RPMI7951 (cell line): ENCODE measurements at regions not wholly inside any gene's neighbourhood (a gene's known extent, or its start where the extent isn't known, plus 50 kb on each side); places are given as distances from the start of the nearest gene placed in this dataset.
"Not testable (repeated sequence)": the region's sequence is repeated elsewhere in the genome, so short reads cannot be mapped to it uniquely, and the experiment has no call there.

ENCODE experiments used
- DNase-seq: peaks from one replicate; pipeline ENCODE4 v3.0.0-alpha.2; 2012; ENCODE audit warnings: low read depth

DNA sequence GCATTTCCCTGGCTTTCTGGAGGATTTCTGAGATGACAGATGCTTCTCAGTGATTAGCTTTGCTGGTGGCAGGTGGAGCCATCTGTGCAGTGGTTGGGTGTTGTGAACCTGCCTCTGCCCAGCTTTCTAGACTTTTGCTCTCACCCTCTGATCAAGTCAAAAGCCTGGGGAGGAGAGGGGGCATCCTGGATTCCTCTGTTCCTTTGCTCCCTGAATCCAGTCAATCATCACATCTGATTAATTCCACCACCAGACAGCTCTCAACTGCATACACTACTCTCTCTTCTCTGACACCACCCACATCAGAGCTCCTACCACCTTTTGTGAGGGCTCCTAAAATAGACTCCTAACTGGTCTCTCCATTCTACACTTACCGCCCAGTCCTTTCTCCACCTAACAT is 283.5 kb downstream of the WDR11 start:
- no peak for DNase-seq

DNA sequence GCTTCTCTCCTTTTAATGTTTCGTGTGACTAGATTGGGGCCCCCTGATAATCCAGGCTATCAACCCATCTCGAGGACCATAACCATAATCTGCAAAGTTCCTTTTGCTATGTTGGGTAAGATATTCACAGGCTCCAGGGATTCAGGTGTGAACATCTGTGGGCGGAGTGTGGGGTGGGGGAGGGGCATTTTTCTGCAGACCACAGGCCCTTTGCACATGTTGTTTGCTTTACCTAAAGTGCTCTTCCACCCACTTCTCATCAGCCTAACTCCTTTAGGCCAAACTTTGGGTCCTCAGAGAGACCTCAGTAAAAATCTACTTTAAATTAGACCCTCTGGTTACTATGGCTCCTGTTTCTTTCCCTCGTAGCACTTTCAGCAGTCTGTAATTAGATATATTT is 284.4 kb downstream of the WDR11 start:
- DNase-seq: no peak

DNA sequence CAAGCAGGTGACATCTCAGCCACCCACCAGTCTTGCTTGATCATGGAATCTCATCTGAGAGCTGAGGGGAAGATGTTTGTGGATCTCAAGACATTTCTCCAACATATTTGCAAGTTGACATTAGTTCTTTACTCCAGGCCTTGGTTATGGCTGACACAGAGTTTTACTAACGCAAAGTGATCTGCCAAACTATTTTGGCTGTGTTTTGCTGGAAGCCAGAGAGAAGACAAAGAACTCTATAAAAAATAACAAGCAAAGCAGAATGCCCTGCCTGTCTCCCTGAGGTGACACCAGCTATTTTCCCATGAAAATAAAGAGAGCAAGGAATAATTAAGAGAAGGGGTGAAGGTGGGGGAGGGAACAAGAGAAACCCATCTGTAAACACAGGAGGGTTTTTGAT is 286.4 kb downstream of the WDR11 start:
- DNase-seq: no peak

DNA sequence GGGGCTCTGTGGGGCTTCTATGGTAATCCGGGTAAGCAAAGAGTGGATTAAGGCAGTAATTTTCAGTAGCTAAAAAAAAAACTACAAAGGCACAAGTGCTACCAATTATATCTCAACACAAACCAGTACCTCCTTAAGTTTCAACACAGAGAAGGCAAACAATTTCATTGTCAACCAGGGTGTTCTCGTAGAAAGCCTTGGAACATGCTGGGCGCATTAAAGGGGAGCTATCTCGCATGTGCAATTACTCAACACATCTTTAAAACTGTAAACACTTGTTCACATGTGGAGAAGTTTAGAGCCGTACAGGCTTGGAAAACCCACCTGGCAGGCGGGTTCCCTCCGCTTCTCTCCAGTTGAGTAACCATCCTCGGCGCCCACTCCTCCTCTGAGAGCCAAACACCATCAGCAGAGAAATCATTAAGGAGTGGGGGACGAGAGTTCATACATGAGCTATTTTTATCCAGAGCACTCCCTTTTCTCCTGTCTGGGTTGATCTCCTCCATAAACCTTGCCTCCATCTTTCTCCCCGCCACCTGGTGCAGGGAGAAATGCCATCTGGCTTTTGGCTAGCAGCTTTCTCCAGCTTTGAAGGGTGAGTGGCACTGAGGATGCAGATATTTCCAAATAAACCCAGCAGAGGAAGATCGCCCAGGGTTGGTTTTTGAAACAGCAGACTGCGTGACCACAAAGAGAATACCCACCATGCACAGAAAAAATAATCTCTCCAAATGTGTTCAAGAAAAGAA is 287.1 kb downstream of the WDR11 start:
- DNase-seq: no peak

DNA sequence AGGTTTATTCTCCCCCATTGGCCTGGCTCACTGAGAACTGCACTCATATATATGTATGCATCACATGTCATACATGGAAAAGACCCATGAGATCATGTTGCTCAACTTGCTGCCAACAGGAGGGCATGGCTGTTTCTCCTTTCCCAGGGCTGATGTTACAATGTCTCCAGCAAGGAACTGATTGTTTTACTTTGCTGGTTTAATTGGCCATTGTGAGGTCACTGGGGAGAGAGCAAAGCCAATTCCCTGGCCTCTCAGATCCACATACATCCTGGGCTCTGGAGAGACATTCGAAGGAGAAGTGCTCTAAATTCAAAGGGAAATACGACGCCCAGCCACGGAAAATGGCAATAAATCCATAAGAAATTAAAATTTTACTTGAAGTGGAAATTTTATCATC is 287.8 kb downstream of the WDR11 start:
- DNase-seq: no peak

DNA sequence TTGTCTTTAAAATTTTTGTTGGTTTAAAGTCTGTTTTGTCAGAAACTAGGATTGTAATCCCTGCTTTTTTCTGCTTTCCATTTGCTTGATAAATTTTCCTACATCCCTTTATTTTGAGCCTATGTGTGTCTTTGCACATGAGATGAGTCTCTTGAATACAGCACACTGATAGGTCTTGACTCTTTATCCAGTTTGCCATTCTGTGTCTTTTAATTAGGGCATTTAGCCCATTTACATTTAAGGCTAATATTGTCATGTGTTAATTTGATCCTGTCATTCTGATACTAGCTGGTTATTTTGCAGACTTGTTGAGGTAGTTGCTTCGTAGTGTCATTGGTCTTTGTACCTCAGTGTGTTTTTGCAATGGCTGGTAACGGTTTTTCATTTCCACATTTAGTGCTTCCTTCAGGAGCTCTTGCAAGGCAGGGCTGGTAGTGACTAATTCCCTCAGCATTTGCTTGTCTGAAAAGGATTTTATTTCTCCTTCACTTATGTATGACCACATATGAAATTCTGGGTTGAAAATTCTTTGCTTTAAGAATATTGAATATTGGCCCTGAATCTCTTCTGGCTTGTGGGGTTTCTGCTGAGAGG is 294.7 kb downstream of the WDR11 start:
- not testable (repeated sequence) for DNase-seq

DNA sequence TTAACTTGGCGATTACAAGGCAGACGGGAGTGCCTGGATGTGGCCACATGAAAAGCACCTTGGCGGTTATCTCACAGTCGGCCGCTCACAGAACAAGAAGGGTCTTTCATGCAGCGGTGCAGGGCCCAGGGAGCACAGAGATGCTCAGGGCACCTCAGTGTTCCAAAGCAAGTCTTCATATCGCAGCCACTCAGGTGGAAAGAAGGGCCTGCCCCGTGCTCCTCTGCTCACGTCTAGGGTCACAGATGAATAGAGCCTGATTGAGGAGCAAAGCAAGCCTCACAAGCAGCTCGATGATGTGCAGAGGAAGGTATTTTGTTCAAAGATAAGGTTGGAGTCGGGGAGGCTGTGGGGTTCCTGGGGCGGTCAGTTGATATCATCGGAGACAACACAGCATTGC is 297.8 kb downstream of the WDR11 start:
- DNase-seq: no peak

DNA sequence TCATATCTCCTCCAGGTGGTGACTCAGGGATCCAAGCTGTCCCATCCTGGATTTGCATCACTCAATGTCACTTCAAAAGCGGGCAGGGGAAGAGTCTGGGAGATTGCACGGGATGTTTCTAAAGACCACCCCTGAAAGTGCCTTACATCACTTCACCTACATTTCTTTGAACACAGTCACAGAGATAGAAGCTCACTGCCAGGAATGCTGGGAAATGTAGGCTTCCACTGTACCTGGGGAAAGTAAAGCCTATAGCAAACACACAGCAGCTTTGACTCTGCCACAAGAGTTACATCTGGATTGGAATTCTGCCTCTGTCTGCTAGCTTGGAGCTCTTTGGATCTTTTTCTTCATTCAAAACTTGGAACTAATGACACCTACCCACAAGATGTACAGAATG is 300.9 kb downstream of the WDR11 start:
- DNase-seq: no peak

DNA sequence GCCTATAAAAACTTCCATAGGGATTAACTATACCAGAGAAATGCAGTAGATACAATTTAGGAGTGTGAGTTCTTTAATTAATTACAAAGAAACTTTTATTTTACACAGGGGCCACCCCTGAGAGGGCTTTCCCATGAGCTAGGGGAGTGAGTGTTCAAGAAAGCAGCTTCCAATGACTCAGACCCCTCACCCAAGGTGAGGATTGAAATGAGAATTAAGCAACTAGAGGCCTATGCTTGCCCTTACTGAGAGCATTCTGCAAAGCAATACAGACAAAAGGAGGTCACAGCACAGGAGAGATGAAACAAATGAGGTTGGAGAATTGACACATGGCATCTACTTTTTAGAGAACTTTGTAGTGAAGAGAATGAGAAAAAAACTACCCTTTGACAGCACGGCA is 301.8 kb downstream of the WDR11 start:
- no peak for DNase-seq

DNA sequence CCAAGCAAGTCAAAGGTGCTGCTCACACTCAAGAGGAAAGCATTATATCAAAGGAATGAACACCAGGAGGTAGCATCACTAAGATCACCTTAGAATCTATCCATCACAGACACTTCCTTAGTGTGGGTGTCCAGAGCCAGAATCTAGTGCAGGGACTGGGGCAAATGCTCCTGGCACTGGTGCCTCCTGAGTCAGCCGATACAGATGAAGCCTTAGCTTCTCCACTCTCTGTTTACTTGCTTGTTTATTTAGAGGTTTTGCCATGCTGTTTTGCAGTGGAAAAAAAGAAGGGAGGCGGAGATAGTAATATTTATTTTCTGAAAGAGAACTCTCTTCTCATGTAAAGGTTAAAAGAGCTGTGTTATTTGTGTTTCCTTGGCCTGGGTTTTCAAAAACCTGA is 303.1 kb downstream of the WDR11 start:
- DNase-seq: no peak

DNA sequence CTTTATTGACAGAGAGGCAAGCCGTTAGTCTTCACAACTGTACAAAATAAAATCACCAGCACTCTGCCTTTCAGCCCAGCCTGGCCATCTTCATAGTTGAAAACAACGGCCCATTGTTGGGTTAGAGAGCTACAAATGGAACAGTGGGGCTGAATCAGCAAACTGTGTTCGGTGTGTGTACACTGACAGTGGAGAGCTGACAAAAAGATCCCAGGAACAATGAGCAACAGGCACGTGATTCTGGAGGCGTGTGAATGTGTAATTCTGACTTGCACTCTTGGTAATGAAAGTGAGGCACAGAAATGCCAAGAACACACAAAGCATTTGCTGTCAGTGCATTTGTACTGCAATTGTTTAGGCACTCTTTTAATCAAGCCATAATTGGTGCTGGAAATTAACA is 303.7 kb downstream of the WDR11 start:
- DNase-seq: peak; percentile 61

DNA sequence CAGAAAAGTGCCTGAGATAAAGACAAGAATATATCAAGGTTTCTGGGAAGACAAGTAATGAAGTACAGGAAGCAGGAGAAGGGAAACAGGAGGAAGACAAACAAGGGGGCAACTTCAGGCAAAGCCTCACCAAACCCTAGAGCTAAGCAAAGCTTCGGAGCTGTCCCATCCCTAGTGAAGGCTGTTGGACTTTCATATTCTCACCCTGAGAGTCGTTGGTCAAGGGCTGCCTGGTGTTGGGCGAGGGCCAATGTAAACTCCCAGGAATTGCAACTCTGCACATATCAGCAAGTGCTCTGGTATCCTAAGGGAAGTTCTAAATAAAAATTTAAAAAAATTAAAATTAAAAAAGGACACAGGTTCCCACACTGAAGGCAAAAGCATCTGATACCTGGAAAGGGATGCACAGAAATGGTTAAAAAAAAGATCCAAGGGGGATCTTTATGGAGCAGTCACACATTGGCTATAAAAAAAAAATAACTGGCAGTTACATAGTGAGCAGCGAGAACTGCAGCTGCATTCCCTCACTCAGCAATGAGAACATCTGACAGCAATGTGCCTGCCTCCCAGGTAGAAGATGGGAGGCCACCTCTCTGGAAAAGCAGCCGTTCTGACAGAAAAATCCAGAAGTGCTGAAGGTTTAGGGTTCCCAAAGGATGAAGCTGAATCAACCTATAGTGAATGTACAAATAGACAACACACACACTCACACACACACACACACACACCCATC is 304.7 kb downstream of the WDR11 start:
- peak; percentile 49 for DNase-seq

DNA sequence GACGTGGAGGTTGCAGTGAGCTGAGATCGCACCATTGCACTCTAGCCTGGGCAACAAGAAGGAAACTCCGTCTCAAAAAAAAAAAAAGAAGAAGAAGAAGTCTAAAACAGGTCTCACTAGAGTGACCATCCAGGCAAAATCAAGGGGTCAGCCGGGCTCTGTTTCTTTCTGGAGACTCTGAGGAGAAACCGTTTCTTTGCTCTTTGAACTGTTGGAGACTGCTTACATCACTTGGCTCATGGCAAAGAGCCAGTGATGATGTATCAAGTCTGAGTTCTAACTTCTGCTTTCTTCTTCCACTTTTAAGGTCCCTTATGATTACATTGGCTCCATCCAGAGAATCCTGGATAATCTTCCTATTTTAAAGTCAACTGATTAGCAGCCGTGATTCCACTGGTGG is 306.8 kb downstream of the WDR11 start:
- peak; percentile 65 for DNase-seq

DNA sequence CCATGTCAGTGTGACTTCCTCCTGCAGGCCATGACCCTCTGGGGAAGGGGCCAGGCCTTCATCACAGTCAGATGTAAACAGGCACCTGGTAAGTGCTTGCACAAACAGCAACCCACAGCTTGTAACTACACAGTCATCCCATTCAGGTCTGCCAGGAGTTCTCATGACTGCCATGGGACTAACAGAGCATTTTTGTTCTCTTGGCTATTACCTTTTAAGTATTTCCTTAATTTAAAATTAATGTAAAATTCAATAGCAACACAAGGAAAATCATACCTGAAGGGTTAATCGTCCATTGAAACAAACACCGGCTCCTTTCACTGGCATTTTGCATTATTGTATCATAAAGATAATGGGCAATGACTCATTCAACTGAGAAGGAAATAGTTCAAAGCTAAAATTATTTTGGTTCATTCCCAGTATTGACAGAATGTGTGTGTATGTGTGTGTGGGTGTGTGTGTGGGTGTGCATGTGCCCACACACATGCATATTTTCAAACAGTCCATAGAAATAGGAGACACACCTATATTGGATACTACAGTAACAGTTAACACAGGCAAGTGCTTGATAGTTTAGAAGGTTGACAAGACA is 307.9 kb downstream of the WDR11 start:
- DNase-seq: peak; percentile 33

DNA sequence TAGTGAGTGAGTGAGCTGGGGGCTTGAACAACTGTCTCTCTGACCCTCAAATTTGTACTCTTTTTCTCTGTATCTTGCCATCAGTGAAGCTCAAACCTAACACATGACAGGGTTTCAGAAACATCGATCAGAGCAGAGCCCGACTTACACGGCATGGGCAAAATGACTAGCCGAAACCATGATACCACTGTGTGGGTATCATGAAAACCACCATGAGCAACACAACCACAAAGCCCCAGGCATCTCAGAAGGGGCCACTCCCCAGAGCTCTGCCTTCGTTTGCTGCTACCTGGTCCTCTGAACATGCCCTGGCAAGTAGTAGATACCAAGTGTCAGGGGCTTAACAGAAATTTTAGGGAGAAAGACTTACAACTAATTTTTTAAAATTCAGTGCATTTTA is 308.5 kb downstream of the WDR11 start:
- peak; percentile 64 for DNase-seq

DNA sequence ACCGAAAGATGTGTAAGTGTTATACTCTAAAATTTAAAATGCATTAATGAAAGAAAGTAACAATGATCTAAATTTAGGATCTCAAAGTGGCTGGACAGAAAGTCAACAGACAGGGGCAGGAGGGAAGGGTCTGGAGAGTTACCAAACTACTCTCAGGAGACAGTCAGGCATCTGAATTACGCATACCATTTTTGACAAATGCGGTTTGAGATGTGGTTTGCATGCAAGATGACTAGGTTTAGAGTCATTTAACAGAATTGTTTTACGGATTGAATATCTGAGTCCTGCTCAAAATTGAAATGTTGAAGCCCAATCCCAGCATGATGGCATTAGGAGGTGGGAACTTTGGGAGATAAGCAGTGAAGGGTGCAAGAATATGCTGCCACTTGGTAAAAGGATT is 314.1 kb downstream of the WDR11 start:
- DNase-seq: peak; percentile 91

DNA sequence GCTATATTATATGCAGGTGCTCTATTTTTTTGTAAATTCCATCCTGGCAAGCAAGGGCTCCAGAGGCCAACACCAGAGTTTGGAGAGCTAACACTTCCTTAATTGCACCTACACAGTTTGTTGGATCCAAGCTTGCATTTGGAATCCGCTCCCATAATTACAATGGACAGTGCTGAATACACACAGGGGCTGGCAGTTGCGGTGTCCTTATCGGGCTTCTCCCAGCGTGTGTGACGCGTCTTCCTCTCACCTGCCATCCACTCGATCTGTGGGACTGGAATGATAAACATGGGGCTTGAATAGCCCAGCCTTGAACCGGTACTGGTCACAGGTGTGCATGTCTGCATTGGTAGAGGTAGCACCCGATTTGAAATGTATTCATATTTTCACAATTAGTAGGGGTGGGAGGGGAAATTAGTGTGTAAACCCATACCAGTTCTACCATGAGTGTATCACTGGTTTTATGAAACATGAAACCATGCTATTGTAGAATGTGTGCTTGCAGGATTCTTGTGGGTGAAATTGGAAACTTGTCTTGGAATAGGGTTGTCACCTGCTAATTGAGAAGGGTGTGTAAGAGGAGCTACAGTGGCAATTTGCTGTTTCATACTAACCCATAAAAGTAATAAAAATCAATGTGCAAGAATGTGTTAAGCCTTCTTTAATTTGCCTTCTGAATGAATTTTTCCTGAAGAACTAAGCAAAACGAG is 316.5 kb downstream of the WDR11 start:
- DNase-seq: no peak

DNA sequence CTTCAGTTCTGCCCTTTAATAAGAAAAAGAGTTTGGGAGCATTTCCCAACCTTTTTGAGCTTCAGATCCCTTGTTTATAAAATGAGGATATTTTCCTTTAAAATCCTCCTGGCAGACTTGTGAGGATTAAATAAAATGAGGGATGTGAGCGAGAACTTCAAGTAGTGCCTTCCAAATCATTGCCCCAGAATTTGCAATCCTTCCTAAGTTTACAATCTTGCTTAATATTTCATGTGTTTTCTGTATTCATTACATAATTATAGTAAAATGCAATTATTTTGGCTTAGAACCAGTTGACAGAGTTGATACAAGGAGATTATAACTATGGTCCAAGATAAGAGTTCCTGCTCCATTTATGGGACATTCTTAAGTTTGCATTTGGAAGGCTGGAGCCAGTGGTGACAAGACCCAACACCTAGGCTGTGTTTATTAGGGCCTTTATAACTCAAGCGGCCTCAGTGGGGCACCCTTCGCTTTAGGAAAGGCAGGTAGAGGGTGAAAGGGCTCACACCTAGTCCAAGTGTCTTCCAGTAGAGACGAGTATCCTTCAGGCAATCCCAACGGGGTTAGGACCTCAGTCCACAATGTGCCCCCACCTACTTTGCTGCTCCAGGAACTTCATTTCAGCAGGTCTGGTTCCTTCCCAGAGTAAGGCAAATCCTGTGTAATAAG is 317.5 kb downstream of the WDR11 start:
- DNase-seq: no peak

DNA sequence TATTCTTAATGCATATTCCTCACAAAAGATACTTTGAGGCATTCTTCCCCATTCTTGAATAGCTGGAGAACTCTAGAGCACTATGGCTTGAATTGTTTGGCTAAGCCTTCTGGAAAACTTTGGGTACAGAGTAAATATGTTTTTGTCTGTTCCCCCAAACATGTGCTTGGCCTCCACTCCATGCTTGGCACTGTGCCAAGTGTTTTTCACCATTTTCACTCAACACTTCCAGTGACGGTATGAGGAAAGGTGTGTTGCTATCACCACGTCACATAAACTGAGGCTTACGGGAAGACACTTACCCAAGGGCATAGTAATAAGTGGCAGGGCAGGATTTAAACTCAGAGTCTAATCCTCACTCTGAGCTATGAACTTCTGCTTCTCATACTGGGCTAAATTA is 318.2 kb downstream of the WDR11 start:
- no peak for DNase-seq

DNA sequence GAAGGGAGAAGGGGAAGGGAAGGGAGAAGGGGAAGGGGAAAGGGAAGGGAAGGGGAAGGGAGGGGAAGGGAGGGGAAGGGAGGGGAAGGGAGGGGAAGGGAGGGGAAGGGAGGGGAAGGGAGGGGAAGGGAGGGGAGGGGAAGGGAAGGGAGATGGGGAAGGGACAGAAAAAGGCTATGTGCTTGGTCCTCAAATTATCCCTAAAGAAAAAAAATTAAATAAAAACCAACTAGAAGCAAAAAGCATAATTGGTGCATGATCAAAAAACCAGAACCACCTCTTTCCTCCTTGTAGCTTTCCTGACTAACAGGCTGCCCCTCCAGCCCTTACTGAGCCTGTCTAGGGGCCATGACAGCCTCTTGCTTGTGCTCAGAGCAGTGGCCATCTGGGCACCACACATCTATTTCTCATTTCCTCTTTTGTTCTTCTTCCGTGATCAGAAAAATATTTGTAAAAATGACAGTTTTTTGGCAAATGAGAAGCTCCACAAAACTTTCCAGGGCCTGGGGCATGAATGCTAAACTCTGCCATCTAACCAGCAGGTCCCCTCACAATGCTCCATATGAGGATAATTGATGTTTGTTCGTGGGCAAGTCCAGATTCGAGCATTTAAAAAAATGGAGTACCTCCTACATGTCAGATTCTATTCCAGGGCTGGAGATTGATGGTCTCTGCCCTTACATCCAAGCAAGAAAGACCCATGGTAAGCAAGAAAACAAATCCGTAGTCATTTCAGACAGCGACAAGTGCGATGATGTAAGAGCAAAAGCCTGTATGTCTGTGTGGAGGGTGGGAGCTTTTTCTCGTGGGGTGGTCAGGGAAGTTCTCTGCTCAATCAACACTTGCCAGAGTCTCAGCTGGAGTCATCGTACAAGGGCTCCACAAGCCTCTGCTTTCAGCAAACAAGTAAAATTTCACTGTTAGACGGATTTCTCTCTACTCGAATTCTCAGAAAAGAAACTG is 320.9 kb downstream of the WDR11 start:
- peak; percentile 18 for DNase-seq
